ENCODE measurements at regions not wholly inside any gene's neighbourhood (a gene's known extent, or its start where the extent isn't known, plus 50 kb on each side); places are given as distances from the start of the nearest gene placed in this dataset.

GRCh38 chr2:41828052-41828643, 219.7 kb upstream of the PKDCC start:
- no peak overlapping the region for H3K9ac ChIP-seq
- no peaks in the 10 kb centered on the region for H3K9me3 ChIP-seq (replicated peaks in 1 of 11)
- no peaks in the 10 kb centered on the region for H3K27me3 ChIP-seq
- H3K27ac ChIP-seq, result no peak overlapping the region
- no peaks in the 10 kb centered on the region for H4K20me1 ChIP-seq
- no peaks in the 10 kb centered on the region for H3K36me3 ChIP-seq
- H3K4me1 ChIP-seq, result peaks cover 0 to 19% (median 0%) of the 10 kb centered on the region in 10 experiments; a peak in 9 of 20 replicates
- no peak overlapping the region for H3K4me2 ChIP-seq
- H3K4me3 ChIP-seq, result no peak overlapping the region
- TF ChIP-seq Cebpa-rat (IDR thresholded peaks at IDR 0.05), result no peak

- Histone ChIP-seq H3K9ac (no peak overlapping the region), H3K27ac (no peak overlapping the region), H3K9me3 (replicated peaks in 1 of 11) (no peaks in the 10 kb centered on the region), H3K4me1 (peaks cover 0 to 19% (median 0%) of the 10 kb centered on the region in 10 experiments; a peak in 9 of 20 replicates), H4K20me1 (no peaks in the 10 kb centered on the region), H3K27me3 (no peaks in the 10 kb centered on the region), H3K36me3 (no peaks in the 10 kb centered on the region), H3K4me3 (no peak overlapping the region), H3K4me2 (no peak overlapping the region)
- no peak for TF ChIP-seq Cebpa-rat (IDR thresholded peaks at IDR 0.05)
Observed at GRCh38 chr2:41829052-41829451, 218.8 kb upstream of the PKDCC start.

GRCh38 chr2:41830600-41830999, 217.2 kb upstream of the PKDCC start:
- Histone ChIP-seq H3K4me2 (no peak overlapping the region), H3K27ac (no peak overlapping the region), H4K20me1 (no peaks in the 10 kb centered on the region), H3K4me3 (no peak overlapping the region), H3K9ac (no peak overlapping the region), H3K4me1 (peaks cover 0 to 19% (median 0%) of the 10 kb centered on the region in 10 experiments; a peak in 9 of 20 replicates), H3K36me3 (no peaks in the 10 kb centered on the region), H3K27me3 (no peaks in the 10 kb centered on the region), H3K9me3 (replicated peaks in 1 of 11) (no peaks in the 10 kb centered on the region)
- TF ChIP-seq Cebpa-rat (IDR thresholded peaks at IDR 0.05), result no peak

GRCh38 chr2:41832218-41832617, 215.6 kb upstream of the PKDCC start:
- Histone ChIP-seq H3K9me3 (replicated peaks in 1 of 11) (no peaks in the 10 kb centered on the region), H3K4me3 (no peak overlapping the region), H3K4me2 (peak overlapping the region in 5 of 11 experiments; percentile 19 to 75 (median 50); a peak in 9 of 22 replicates), H4K20me1 (no peaks in the 10 kb centered on the region), H3K27ac (no peak overlapping the region), H3K4me1 (peaks cover 0 to 19% (median 0%) of the 10 kb centered on the region in 10 experiments; a peak in 9 of 20 replicates), H3K9ac (no peak overlapping the region), H3K27me3 (no peaks in the 10 kb centered on the region), H3K36me3 (no peaks in the 10 kb centered on the region)
- no peak for TF ChIP-seq Cebpa-rat (IDR thresholded peaks at IDR 0.05)

GRCh38 chr2:41835401-41835800, 212.4 kb upstream of the PKDCC start:
- H3K27ac ChIP-seq, result no peak overlapping the region
- TF ChIP-seq Cebpa-rat (IDR thresholded peaks at IDR 0.05), result no peak
- no peak overlapping the region for H3K9ac ChIP-seq
- no peaks in the 10 kb centered on the region for H3K36me3 ChIP-seq
- H3K4me3 ChIP-seq, result no peak overlapping the region
- H3K4me2 ChIP-seq, result no peak overlapping the region
- H3K4me1 ChIP-seq, result peaks cover 0 to 19% (median 0%) of the 10 kb centered on the region in 10 experiments; a peak in 10 of 20 replicates
- no peaks in the 10 kb centered on the region; a peak in 1 of 22 replicates for H3K9me3 ChIP-seq (replicated peaks in 1 of 11)
- H4K20me1 ChIP-seq, result no peaks in the 10 kb centered on the region
- H3K27me3 ChIP-seq, result peaks cover 0 to 2% (median 0%) of the 10 kb centered on the region in 11 experiments; a peak in 2 of 22 replicates

- H3K9ac ChIP-seq, result no peak overlapping the region
- H3K27me3 ChIP-seq, result peaks cover 0 to 17% (median 10%) of the 10 kb centered on the region in 11 experiments; a peak in 17 of 22 replicates
- no peaks in the 10 kb centered on the region for H4K20me1 ChIP-seq
- H3K9me3 ChIP-seq (replicated peaks in 1 of 11), result peaks cover 0 to 6% (median 0%) of the 10 kb centered on the region in 11 experiments; a peak in 1 of 22 replicates
- no peak overlapping the region for H3K4me2 ChIP-seq
- TF ChIP-seq Cebpa-rat (IDR thresholded peaks at IDR 0.05), result no peak
- H3K27ac ChIP-seq, result no peak overlapping the region
- peaks cover 0 to 14% (median 3%) of the 10 kb centered on the region in 10 experiments; a peak in 10 of 20 replicates for H3K4me1 ChIP-seq
- H3K36me3 ChIP-seq, result no peaks in the 10 kb centered on the region
- H3K4me3 ChIP-seq, result no peak overlapping the region
Observed at GRCh38 chr2:41836948-41837347, 210.9 kb upstream of the PKDCC start.

GRCh38 chr2:41837610-41838009, 210.2 kb upstream of the PKDCC start:
- Histone ChIP-seq H3K9me3 (replicated peaks in 1 of 11) (peaks cover 0 to 6% (median 0%) of the 10 kb centered on the region in 11 experiments; a peak in 1 of 22 replicates), H3K4me2 (no peak overlapping the region), H4K20me1 (no peaks in the 10 kb centered on the region), H3K27me3 (peaks cover 0 to 17% (median 10%) of the 10 kb centered on the region in 11 experiments; a peak in 17 of 22 replicates), H3K9ac (no peak overlapping the region), H3K4me3 (no peak overlapping the region), H3K27ac (no peak overlapping the region), H3K4me1 (peaks cover 0 to 8% (median under 1%) of the 10 kb centered on the region in 10 experiments; a peak in 9 of 20 replicates), H3K36me3 (no peaks in the 10 kb centered on the region)
- no peak for TF ChIP-seq Cebpa-rat (IDR thresholded peaks at IDR 0.05)

- Histone ChIP-seq H3K9me3 (replicated peaks in 1 of 11) (peaks cover 0 to 6% (median 0%) of the 10 kb centered on the region in 11 experiments; a peak in 1 of 22 replicates), H4K20me1 (no peaks in the 10 kb centered on the region), H3K36me3 (no peaks in the 10 kb centered on the region), H3K4me3 (peak overlapping the region; percentile 47 to 70 (median 56)), H3K4me2 (peak overlapping the region; percentile 35 to 76 (median 60)), H3K4me1 (peaks cover 0 to 8% (median 0%) of the 10 kb centered on the region in 10 experiments; a peak in 2 of 20 replicates), H3K27me3 (peaks cover 0 to 17% (median 10%) of the 10 kb centered on the region in 11 experiments; a peak in 17 of 22 replicates), H3K27ac (peak overlapping the region in 2 of 11 experiments; percentile 36 to 42; a peak in 2 of 22 replicates), H3K9ac (peak overlapping the region; percentile 3 to 56 (median 43); a peak in 15 of 22 replicates)
- TF ChIP-seq Cebpa-rat (IDR thresholded peaks at IDR 0.05), result no peak
Observed at GRCh38 chr2:41840702-41841551, 206.9 kb upstream of the PKDCC start.

- Histone ChIP-seq H3K36me3 (no peaks in the 10 kb centered on the region), H3K9me3 (replicated peaks in 1 of 11) (no peaks in the 10 kb centered on the region), H3K4me2 (no peak overlapping the region), H3K27me3 (no peaks in the 10 kb centered on the region), H3K4me1 (no peaks in the 10 kb centered on the region), H3K27ac (no peak overlapping the region), H3K9ac (no peak overlapping the region), H4K20me1 (no peaks in the 10 kb centered on the region), H3K4me3 (no peak overlapping the region)
- no peak for TF ChIP-seq Cebpa-rat (IDR thresholded peaks at IDR 0.05)
Observed at GRCh38 chr2:41846962-41847361, 200.9 kb upstream of the PKDCC start.
